22Rv1 (cell line): ENCODE measurements at regions not wholly inside any gene's neighbourhood (a gene's known extent, or its start where the extent isn't known, plus 50 kb on each side); places are given as distances from the start of the nearest gene placed in this dataset.

Experiments used
- H3K27ac ChIP-seq: fragments of 450-650 bp; 2 replicates; pipeline ENCODE4 v1.5.1; 2017
- CTCF ChIP-seq: fragments of 450-650 bp; IDR thresholded peaks from 2 replicates; pipeline ENCODE4 v1.5.1; 2017; ENCODE audit warnings: mild to moderate bottlenecking
- ZFX ChIP-seq: fragments of 450-650 bp; IDR thresholded peaks from 2 replicates; pipeline ENCODE4 v1.6.1; 2017; ENCODE audit warnings: antibody characterized with exemption, borderline replicate concordance

GRCh38 chr3:181336597-181336996 is 347.1 kb upstream of the DNAJC19 start:
- TF ChIP-seq CTCF (no peak), ZFX (no peak)
- H3K27ac ChIP-seq, result no peak overlapping the region

GRCh38 chr3:181333394-181333793 is 343.9 kb upstream of the DNAJC19 start:
- TF ChIP-seq CTCF, result no peak
- TF ChIP-seq ZFX, result no peak
- H3K27ac ChIP-seq, result no peak overlapping the region

GRCh38 chr3:181330821-181331563 is 341.5 kb upstream of the DNAJC19 start:
- TF ChIP-seq CTCF (no peak), ZFX (no peak)
- H3K27ac ChIP-seq, result no peak overlapping the region

GRCh38 chr3:181330257-181330656 is 340.7 kb upstream of the DNAJC19 start:
- TF ChIP-seq CTCF (no peak), ZFX (no peak)
- no peak overlapping the region for H3K27ac ChIP-seq

GRCh38 chr3:181329024-181329423 is 339.5 kb upstream of the DNAJC19 start:
- H3K27ac ChIP-seq, result no peak overlapping the region
- TF ChIP-seq ZFX, result no peak
- no peak for TF ChIP-seq CTCF

GRCh38 chr3:181328346-181328745 is 338.8 kb upstream of the DNAJC19 start:
- TF ChIP-seq CTCF, result no peak
- no peak for TF ChIP-seq ZFX
- H3K27ac ChIP-seq, result no peak overlapping the region

GRCh38 chr3:181327349-181327748 is 337.8 kb upstream of the DNAJC19 start:
- H3K27ac ChIP-seq, result no peak overlapping the region
- no peak for TF ChIP-seq CTCF
- no peak for TF ChIP-seq ZFX
